ENCODE measurements at regions not wholly inside any gene's neighbourhood (a gene's known extent, or its start where the extent isn't known, plus 50 kb on each side); places are given as distances from the start of the nearest gene placed in this dataset.
"Not testable (repeated sequence)": the region's sequence is repeated elsewhere in the genome, so short reads cannot be mapped to it uniquely, and the experiment has no call there.

GRCh38 chr10:21285207-21285606 is 240.3 kb downstream of the SKIDA1 start:
- DNase-seq (ENCODE audit: low spot score): no peak
- TF ChIP-seq CTCF (IDR thresholded peaks at IDR 0.05; ENCODE audit: extremely low read depth, missing control alignments): no peak

GRCh38 chr10:21284301-21284700 is 241.2 kb downstream of the SKIDA1 start:
- no peak for TF ChIP-seq CTCF (IDR thresholded peaks at IDR 0.05; ENCODE audit: extremely low read depth, missing control alignments)
- no peak for DNase-seq (ENCODE audit: low spot score)

GRCh38 chr10:21283053-21283452 is 242.4 kb downstream of the SKIDA1 start:
- not testable (repeated sequence) for DNase-seq (ENCODE audit: low spot score)

- DNase-seq (ENCODE audit: low spot score): no peak
- TF ChIP-seq CTCF (IDR thresholded peaks at IDR 0.05; ENCODE audit: extremely low read depth, missing control alignments): no peak
Measured at GRCh38 chr10:21281765-21282484, 243.6 kb downstream of the SKIDA1 start.

- TF ChIP-seq CTCF (IDR thresholded peaks at IDR 0.05; ENCODE audit: extremely low read depth, missing control alignments): no peak
- DNase-seq (ENCODE audit: low spot score): no peak
Measured at GRCh38 chr10:21280971-21281572, 244.4 kb downstream of the SKIDA1 start.

- no peak for TF ChIP-seq CTCF (IDR thresholded peaks at IDR 0.05; ENCODE audit: extremely low read depth, missing control alignments)
- DNase-seq (ENCODE audit: low spot score): no peak
Measured at GRCh38 chr10:21280037-21280436, 245.4 kb downstream of the SKIDA1 start.

GRCh38 chr10:21279217-21279575 is 246.3 kb downstream of the SKIDA1 start:
- DNase-seq (ENCODE audit: low spot score): no peak
- no peak for TF ChIP-seq CTCF (IDR thresholded peaks at IDR 0.05; ENCODE audit: extremely low read depth, missing control alignments)

All from GM20000 (cell line).